HPDE6-E6E7 (cell line): ENCODE measurements at regions not wholly inside any gene's neighbourhood (a gene's known extent, or its start where the extent isn't known, plus 50 kb on each side); places are given as distances from the start of the nearest gene placed in this dataset.

Experiments
- DNase-seq: peaks from one replicate; pipeline ENCODE4 v3.0.0; 2011; ENCODE audit warnings: missing footprints; ENCODE audit errors: extremely low spot score

- DNase-seq: no peak
These were observed 904.5 kb downstream of the GRIK2 start for GRCh38 chr6:102298051-102298450.
